Thyroid gland (tissue), 4 donors: ENCODE measurements at regions not wholly inside any gene's neighbourhood (a gene's known extent, or its start where the extent isn't known, plus 50 kb on each side); places are given as distances from the start of the nearest gene placed in this dataset.
"Not testable (repeated sequence)": the region's sequence is repeated elsewhere in the genome, so short reads cannot be mapped to it uniquely, and the experiment has no call there.

Experiments used
- CTCF ChIP-seq, 6 experiments: fragments of 200-600 bp in 3 of 6; fragments of 450-650 bp in 3 of 6; sonication (generic) in 3 of 6; IDR thresholded peaks; one replicate each; pipeline ENCODE4 v1.5.1; 2016 to 2019; ENCODE audit warnings: antibody characterized with exemption in 6 of 6, mild to moderate bottlenecking in 2 of 6, inconsistent platforms in 1 of 6, moderate library complexity in 1 of 6
- POLR2A ChIP-seq, 2 donors: fragments of 450-650 bp; IDR thresholded peaks; one replicate each; pipeline ENCODE4 v1.6.1; 2017; ENCODE audit warnings: antibody characterized with exemption in 2 of 2, mild to moderate bottlenecking in 2 of 2, moderate library complexity in 1 of 2

GRCh38 chr12:5121784-5122183 is 78.1 kb downstream of the KCNA5 start:
- not testable (repeated sequence) for TF ChIP-seq POLR2A, CTCF (IDR thresholded peaks at IDR 0.05)
